Skeletal muscle tissue (tissue), 3 donors: ENCODE measurements at regions not wholly inside any gene's neighbourhood (a gene's known extent, or its start where the extent isn't known, plus 50 kb on each side); places are given as distances from the start of the nearest gene placed in this dataset.

Experiments
- H3K27ac ChIP-seq: one replicate; pipeline ENCODE4 v1.7.0; 2013; ENCODE audit warnings: mild to moderate bottlenecking, low read depth, low read length, inconsistent platforms
- H3K27me3 ChIP-seq, 3 donors: one replicate each; pipeline ENCODE4 v1.7.0; 2013; ENCODE audit warnings: low read length in 3 of 3; ENCODE audit not compliant: control insufficient read depth in 3 of 3, insufficient read depth in 3 of 3
- H3K36me3 ChIP-seq, 3 donors: one replicate each; pipeline ENCODE4 v1.7.0; 2013; ENCODE audit warnings: low read length in 3 of 3; ENCODE audit not compliant: control insufficient read depth in 3 of 3, insufficient read depth in 3 of 3
- H3K4me1 ChIP-seq, 3 donors: one replicate each; pipeline ENCODE4 v1.7.0; 2013; ENCODE audit warnings: low read length in 3 of 3, mild to moderate bottlenecking in 3 of 3; ENCODE audit not compliant: control insufficient read depth in 3 of 3, insufficient read depth in 3 of 3
- H3K4me3 ChIP-seq, 3 donors: one replicate each; pipeline ENCODE4 v1.7.0; 2013; ENCODE audit warnings: low read length in 3 of 3
- H3K9ac ChIP-seq, 3 donors: one replicate each; pipeline ENCODE4 v1.7.0; 2013; ENCODE audit warnings: low read length in 3 of 3, mild to moderate bottlenecking in 3 of 3, moderate library complexity in 2 of 3, low read depth in 1 of 3
- H3K9me3 ChIP-seq, 3 donors: one replicate each; pipeline ENCODE4 v1.7.0; 2013; ENCODE audit warnings: low read length in 3 of 3; ENCODE audit not compliant: control insufficient read depth in 3 of 3
- donor health status: Osteomylitis.

DNA sequence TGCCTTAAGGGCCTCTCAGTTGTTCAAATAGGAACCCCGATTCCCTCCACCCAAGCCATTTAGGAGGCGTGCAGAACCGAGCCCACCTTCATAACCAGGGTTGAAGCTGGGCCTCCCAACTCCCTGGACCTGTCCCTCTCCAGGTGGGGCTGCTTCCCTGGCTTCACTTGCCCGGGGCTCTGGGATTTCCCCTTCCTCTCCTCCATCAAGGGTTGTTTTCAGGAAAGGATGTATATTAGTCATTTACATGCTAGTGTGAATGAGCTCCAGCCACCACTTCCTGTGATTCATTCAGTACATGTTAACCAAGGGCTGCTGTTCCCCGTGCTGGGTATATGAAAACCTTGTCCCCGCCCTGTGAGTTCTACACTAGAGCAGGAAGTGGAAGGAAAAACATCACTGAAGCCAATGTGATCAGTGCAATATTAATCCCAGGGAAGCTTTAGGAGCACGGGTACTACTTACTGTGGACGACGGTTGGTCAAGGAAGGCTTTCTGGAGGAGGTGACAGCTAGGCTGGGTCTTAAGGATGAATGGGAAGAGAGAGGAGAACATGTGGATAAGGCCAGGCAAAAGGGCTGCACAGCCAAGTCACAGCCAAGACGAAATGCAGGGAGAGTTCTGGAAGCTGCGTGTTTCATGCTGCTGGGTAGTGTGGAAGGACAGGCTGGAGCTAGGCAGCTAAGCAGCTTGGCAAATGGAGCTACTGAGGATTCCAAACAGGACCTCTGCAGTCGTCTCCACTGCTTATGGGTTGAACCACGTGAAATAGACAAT is 150.1 kb upstream of the SHH start:
- no peak overlapping the region for H3K4me3 ChIP-seq

DNA sequence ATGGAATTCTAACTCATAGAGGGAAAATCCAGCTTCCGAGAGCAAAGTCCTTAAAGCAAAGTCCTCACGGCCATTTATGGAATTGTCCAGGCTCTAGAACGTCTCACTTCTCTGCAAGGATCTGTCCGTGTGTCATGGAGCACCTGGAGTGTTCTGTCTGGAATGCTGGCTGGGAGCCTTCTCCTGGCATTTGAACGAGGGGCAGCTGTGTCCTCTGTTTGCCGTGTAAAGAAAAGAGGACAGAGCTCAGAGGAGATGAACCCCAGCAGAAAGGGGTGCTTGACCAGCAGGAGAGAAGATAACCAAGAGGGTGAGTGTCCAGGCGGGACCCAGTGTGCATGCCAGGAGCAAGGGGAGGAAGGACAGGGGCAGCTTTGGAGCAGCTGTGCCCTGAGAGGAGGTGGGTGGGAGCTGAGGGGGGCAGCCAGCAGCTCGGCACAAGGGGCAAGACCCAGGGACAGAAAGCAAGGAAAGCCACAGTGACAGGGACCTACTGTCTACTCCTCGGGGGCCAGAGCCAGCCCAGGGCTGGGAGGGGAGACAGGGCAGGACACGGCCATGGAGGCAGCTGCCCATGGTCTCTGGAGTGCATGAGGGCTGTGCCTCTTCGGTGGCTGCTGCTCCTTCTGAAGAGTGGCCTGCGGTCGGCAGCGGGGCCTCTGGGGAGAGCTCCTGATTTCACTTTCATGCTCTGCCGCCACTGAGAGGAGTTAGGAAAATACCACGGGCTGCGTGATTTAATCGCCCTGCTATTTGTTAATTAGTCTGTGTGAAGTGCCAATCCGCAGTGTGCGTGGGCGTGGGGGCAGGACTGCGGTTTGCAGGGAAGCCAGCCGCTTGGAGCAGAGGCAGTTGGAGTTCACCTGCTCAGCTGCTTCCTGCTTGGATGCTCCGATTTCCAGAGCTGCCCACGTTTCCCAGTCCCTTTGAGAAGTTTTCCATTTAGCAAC is 149.3 kb upstream of the SHH start:
- Histone ChIP-seq H3K4me1 (no peaks in the 10 kb centered on the region), H3K27ac (no peak overlapping the region), H3K9ac (no peak overlapping the region), H3K36me3 (no peaks in the 10 kb centered on the region), H3K4me3 (no peak overlapping the region), H3K9me3 (no peaks in the 10 kb centered on the region), H3K27me3 (peaks cover 0 to 11% (median 8%) of the 10 kb centered on the region in 3 donors)

More for the DNA sequence above, 150.1 kb upstream of the SHH start:
- H3K9me3 ChIP-seq, result no peaks in the 10 kb centered on the region
- H3K4me1 ChIP-seq, result no peaks in the 10 kb centered on the region
- H3K27ac ChIP-seq, result no peak overlapping the region
- H3K27me3 ChIP-seq, result peaks cover 0 to 11% (median 8%) of the 10 kb centered on the region in 3 donors
- no peak overlapping the region for H3K9ac ChIP-seq
- H3K36me3 ChIP-seq, result no peaks in the 10 kb centered on the region

GRCh38 chr7:155959894-155960293 is 147.6 kb upstream of the SHH start:
- Histone ChIP-seq H3K27ac (no peak overlapping the region), H3K9me3 (no peaks in the 10 kb centered on the region), H3K4me1 (no peaks in the 10 kb centered on the region), H3K36me3 (no peaks in the 10 kb centered on the region), H3K4me3 (no peak overlapping the region), H3K9ac (no peak overlapping the region), H3K27me3 (peaks cover 0 to 11% (median 8%) of the 10 kb centered on the region in 3 donors)

GRCh38 chr7:155956977-155957376 is 144.7 kb upstream of the SHH start:
- no peaks in the 10 kb centered on the region for H3K36me3 ChIP-seq
- H3K9me3 ChIP-seq, result peaks cover 0 to 2% (median 0%) of the 10 kb centered on the region in 3 donors
- H3K27me3 ChIP-seq, result peaks cover 0 to 8% (median 8%) of the 10 kb centered on the region in 3 donors
- no peak overlapping the region for H3K9ac ChIP-seq
- H3K4me3 ChIP-seq, result no peak overlapping the region
- no peaks in the 10 kb centered on the region for H3K4me1 ChIP-seq
- H3K27ac ChIP-seq, result no peak overlapping the region

- peaks cover 0 to 2% (median 0%) of the 10 kb centered on the region in 3 donors for H3K9me3 ChIP-seq
- H3K27me3 ChIP-seq, result peaks cover 0 to 3% (median 0%) of the 10 kb centered on the region in 3 donors
- no peak overlapping the region for H3K4me3 ChIP-seq
- no peaks in the 10 kb centered on the region for H3K36me3 ChIP-seq
- H3K9ac ChIP-seq, result no peak overlapping the region
- H3K27ac ChIP-seq, result no peak overlapping the region
- H3K4me1 ChIP-seq, result no peaks in the 10 kb centered on the region
Observed at GRCh38 chr7:155955367-155955635, 143.0 kb upstream of the SHH start.

DNA sequence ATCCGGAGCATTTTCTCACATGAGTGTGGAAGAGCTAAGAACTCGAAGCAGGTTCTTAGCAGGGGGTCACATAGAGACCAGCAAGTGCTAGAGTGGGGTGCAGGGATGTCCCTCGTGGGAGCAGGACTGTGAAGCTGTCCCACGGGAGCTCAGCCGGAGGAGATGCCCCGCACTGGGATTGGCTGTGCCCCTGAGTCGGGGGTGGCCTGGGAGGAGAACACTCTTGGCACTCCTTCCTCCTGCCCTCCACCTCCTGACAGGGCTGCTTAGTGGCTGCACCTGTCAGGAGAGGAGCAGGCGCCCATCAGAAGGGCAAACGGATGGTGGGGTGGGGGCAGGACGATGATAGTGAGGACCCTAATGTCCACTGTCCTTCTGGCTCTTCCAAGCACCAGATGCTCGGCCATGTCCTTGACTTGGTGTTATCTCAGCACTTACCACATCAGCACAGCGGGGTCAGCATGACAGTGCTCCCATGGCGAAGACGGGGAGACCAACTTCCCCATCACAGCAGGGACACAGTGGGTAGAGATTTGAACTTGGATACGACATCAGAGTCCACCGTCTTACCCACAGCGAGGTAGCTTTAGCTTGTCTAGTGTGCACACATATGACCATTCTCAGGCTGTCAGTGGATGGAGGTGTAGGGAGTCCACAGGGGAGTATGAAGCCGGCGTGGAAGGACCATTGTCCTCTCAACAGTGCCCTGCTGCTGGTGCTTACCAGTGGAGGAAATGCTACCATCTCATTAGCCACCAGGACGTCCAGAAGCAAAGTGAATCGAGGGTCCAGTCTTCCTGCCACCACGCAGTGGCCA is 142.5 kb upstream of the SHH start:
- Histone ChIP-seq H3K27ac (no peak overlapping the region), H3K27me3 (peaks cover 0 to 3% (median 0%) of the 10 kb centered on the region in 3 donors), H3K36me3 (no peaks in the 10 kb centered on the region), H3K9ac (no peak overlapping the region), H3K4me1 (no peaks in the 10 kb centered on the region), H3K4me3 (no peak overlapping the region), H3K9me3 (peaks cover 0 to 2% (median 0%) of the 10 kb centered on the region in 3 donors)

DNA sequence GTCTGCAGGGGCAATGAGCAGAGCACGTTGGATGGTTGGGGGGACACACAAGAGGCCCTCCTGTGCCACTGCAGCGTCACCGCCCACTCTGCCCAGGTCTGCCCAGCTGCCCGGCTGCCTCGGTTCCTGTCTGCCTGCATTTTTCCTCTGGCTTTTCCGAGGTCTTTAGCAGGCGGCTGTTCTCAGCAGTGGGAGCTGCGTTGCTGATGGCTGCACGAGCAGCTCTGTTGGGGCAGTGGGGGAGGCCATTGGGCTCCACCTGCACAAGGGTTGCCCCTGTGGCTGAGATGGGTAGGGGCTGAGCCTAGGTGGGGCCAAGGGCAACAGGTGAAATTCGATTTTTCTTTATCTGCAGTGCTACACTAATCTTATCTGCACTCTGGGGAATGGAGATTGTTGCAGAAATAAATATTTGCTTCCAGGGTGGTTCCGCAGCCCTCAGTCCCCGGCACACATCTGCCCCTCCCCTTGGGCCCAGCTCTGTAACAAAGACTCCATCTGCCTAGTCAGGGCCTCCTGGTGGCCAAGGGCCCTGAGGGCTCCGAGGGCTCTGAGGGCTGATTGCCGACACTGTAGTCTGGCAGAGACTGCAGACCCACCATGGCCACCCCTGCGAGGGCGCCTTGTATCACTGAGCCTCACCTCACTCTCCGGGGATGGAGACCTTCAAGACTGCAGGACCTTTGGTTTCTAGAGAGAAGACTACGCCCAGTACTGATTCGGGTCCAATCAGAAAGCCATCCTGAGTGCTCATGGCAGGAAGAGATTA is 141.7 kb upstream of the SHH start:
- no peak overlapping the region for H3K4me3 ChIP-seq
- no peaks in the 10 kb centered on the region for H3K36me3 ChIP-seq
- no peaks in the 10 kb centered on the region for H3K4me1 ChIP-seq
- H3K9ac ChIP-seq, result no peak overlapping the region
- no peak overlapping the region for H3K27ac ChIP-seq
- H3K9me3 ChIP-seq, result peaks cover 0 to 2% (median 0%) of the 10 kb centered on the region in 3 donors
- peaks cover 0 to 3% (median 0%) of the 10 kb centered on the region in 3 donors for H3K27me3 ChIP-seq

GRCh38 chr7:155953501-155953778 is 141.2 kb upstream of the SHH start:
- H3K36me3 ChIP-seq, result no peaks in the 10 kb centered on the region
- H3K27me3 ChIP-seq, result peaks cover 0 to 3% (median 0%) of the 10 kb centered on the region in 3 donors
- H3K9me3 ChIP-seq, result peaks cover 0 to 2% (median 0%) of the 10 kb centered on the region in 3 donors
- H3K9ac ChIP-seq, result no peak overlapping the region
- H3K4me1 ChIP-seq, result no peaks in the 10 kb centered on the region
- no peak overlapping the region for H3K27ac ChIP-seq
- H3K4me3 ChIP-seq, result no peak overlapping the region

DNA sequence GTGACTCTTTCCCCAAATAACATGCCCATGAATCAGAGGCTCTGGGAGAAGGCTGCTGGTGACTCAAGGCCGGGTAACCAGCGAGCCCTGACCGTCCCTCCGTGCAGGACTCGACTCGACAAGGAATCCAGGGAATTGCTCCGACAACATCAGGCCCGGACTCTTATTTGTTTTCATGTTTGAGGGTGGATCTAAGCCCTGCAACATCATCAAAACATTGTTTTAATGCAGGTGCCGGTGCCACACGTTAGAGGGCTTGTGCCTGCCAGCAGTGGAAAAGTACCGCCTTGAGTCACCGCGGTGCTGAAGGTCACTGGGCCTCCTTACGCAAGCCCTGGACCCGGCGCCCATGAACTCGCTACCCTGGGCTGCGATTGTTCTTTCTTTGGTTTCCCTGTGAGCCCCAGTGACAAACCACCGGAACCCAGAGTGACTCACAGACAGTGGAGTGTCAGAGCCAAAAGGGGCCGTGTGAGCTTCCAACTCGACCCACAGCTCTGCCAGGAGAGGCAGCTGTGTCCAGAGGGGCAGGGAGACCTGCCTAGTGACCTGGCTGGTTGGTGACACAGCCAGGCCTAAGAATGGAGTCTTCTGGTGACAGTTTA is 139.4 kb upstream of the SHH start:
- H3K4me1 ChIP-seq, result no peaks in the 10 kb centered on the region
- H3K36me3 ChIP-seq, result no peaks in the 10 kb centered on the region
- no peak overlapping the region for H3K27ac ChIP-seq
- H3K27me3 ChIP-seq, result peaks cover 0 to 3% (median 0%) of the 10 kb centered on the region in 3 donors
- no peak overlapping the region for H3K9ac ChIP-seq
- no peak overlapping the region for H3K4me3 ChIP-seq
- H3K9me3 ChIP-seq, result peaks cover 0 to 2% (median 0%) of the 10 kb centered on the region in 3 donors
